Spleen (tissue), 7 donors: ENCODE measurements at regions not wholly inside any gene's neighbourhood (a gene's known extent, or its start where the extent isn't known, plus 50 kb on each side); places are given as distances from the start of the nearest gene placed in this dataset.

Experiments
- POLR2AphosphoS5 ChIP-seq, 3 donors: sonication (generic); formaldehyde crosslinking; IDR thresholded peaks; one replicate each; pipeline ENCODE4 v1.5.1; 2017; ENCODE audit warnings: antibody characterized with exemption in 3 of 3
- TF ChIP-seq, protein P1 (sequence below), 11 experiments: fragments of 200-600 bp in 7 of 11; fragments of 450-650 bp in 4 of 11; sonication (generic) in 4 of 11; IDR thresholded peaks in 8 of 11; conservative IDR thresholded peaks in 3 of 11; 1 replicate in 7 of 11; 2 replicates in 4 of 11; pipeline versions ENCODE4 v1.4.0 to v1.8.0; 2016 to 2021; ENCODE audit warnings: antibody characterized with exemption in 11 of 11, inconsistent platforms in 4 of 11, mild to moderate bottlenecking in 1 of 11
- donor health status: DM: no; HTN: no; CAD: no; lungs with moderate emphysema.
- donor health status: DM: no; HTN: no; CAD: no.
- donor health status: DM: no; HTN: no; CAD: no.

DNA sequence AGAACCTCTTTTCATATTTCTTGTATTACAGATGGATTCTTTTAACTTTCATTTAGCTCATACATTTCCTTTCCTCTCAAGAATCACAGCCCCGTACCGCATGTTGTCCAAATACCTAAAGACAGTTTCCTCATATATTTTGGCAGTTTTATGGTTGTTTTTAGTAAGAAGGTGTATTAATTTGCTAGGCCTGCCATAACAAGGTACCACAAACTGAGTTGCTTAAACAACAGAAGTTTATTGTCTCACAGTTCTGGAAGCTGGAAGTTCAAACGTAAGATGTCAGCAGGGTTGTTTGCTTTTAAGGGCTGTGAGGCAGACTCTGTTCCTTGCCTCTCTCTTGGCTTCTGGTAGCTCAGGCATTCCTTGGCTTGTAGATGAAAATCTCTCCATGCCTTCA, 343.2 kb upstream of the TNP1 start:
- TF ChIP-seq POLR2AphosphoS5 (IDR thresholded peaks at IDR 0.05) = no peak
- TF ChIP-seq, protein P1, sequence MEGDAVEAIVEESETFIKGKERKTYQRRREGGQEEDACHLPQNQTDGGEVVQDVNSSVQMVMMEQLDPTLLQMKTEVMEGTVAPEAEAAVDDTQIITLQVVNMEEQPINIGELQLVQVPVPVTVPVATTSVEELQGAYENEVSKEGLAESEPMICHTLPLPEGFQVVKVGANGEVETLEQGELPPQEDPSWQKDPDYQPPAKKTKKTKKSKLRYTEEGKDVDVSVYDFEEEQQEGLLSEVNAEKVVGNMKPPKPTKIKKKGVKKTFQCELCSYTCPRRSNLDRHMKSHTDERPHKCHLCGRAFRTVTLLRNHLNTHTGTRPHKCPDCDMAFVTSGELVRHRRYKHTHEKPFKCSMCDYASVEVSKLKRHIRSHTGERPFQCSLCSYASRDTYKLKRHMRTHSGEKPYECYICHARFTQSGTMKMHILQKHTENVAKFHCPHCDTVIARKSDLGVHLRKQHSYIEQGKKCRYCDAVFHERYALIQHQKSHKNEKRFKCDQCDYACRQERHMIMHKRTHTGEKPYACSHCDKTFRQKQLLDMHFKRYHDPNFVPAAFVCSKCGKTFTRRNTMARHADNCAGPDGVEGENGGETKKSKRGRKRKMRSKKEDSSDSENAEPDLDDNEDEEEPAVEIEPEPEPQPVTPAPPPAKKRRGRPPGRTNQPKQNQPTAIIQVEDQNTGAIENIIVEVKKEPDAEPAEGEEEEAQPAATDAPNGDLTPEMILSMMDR (IDR thresholded peaks at IDR 0.05 in 8 of 11, conservative IDR thresholded peaks at IDR 0.05 in 3 of 11) = no peak
